Chondrocyte (in vitro differentiated cells): ENCODE measurements at regions not wholly inside any gene's neighbourhood (a gene's known extent, or its start where the extent isn't known, plus 50 kb on each side); places are given as distances from the start of the nearest gene placed in this dataset.

Source experiments
- DNase-seq: peaks from one replicate; pipeline ENCODE4 v3.0.0; 2021; ENCODE audit warnings: mixed read lengths, low spot score
- H3K27ac Mint-ChIP-seq: one replicate; pipeline ENCODE4 v1.8.0; 2021; ENCODE audit warnings: mild to moderate bottlenecking, moderate library complexity, mixed read lengths; ENCODE audit not compliant: unreplicated experiment
- H3K27me3 Mint-ChIP-seq: 2 replicates; pipeline ENCODE4 v1.8.0; 2021; ENCODE audit warnings: low read depth, mixed read lengths
- H3K36me3 Mint-ChIP-seq: 2 replicates; pipeline ENCODE4 v1.8.0; 2021; ENCODE audit warnings: low read depth, mixed read lengths
- H3K4me1 Mint-ChIP-seq: 2 replicates; pipeline ENCODE4 v1.8.0; 2021; ENCODE audit warnings: low read depth, mild to moderate bottlenecking, mixed read lengths
- H3K4me3 Mint-ChIP-seq: one replicate; pipeline ENCODE4 v1.8.0; 2021; ENCODE audit warnings: mild to moderate bottlenecking, moderate library complexity, mixed read lengths; ENCODE audit not compliant: unreplicated experiment
- H3K9me3 Mint-ChIP-seq: 2 replicates; pipeline ENCODE4 v1.8.0; 2021; ENCODE audit warnings: low read depth, mixed read lengths
- TF ChIP-seq, protein P1 (sequence below): fragments of 200-600 bp; sonication (generic); IDR thresholded peaks from 2 replicates; pipeline ENCODE4 v1.5.0; 2021; ENCODE audit warnings: antibody characterized with exemption, mild to moderate bottlenecking, moderate library complexity

DNA sequence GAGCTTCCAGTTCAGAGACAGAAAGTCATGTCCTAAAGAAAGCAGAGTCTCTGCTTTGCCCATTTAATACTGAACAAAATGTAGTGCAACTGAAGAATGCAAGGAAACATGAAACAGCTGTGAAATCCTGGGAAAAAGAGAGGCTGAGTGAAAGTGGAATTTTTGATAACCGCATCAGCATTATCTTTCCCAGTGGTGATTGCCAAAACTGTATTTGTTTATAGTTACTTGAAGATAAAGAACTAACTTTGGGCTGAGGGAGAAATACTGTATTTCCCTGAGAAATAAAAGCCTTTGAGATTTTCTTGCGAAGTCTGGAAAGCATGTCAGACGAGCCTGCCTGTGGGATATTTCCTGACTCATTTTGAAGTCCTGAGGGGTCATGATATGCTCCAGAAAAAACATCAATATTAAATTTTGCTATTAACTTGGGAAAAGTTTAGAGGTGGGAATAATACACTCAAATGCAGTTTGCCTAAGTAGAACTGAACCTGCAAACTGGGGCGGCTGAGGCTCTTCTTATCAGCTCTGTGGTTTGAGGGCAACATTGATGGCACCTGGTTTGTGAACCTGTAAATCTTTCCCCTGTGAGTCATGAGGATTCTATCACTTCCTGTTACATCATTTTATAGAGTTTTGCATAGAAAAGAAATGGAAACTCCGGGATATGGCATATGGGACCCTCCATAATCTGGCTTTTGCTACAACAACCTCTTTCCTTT is 855.3 kb downstream of the MCTP2 start:
- H3K9me3 Mint-ChIP-seq: no peaks in the 10 kb centered on the region
- H3K36me3 Mint-ChIP-seq: no peaks in the 10 kb centered on the region
- DNase-seq: no peak
- H3K27ac Mint-ChIP-seq: peak overlapping the region; percentile 76
- H3K27me3 Mint-ChIP-seq: no peaks in the 10 kb centered on the region
- H3K4me3 Mint-ChIP-seq: peak overlapping the region; percentile 10
- TF ChIP-seq, protein P1, sequence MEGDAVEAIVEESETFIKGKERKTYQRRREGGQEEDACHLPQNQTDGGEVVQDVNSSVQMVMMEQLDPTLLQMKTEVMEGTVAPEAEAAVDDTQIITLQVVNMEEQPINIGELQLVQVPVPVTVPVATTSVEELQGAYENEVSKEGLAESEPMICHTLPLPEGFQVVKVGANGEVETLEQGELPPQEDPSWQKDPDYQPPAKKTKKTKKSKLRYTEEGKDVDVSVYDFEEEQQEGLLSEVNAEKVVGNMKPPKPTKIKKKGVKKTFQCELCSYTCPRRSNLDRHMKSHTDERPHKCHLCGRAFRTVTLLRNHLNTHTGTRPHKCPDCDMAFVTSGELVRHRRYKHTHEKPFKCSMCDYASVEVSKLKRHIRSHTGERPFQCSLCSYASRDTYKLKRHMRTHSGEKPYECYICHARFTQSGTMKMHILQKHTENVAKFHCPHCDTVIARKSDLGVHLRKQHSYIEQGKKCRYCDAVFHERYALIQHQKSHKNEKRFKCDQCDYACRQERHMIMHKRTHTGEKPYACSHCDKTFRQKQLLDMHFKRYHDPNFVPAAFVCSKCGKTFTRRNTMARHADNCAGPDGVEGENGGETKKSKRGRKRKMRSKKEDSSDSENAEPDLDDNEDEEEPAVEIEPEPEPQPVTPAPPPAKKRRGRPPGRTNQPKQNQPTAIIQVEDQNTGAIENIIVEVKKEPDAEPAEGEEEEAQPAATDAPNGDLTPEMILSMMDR: no peak
- H3K4me1 Mint-ChIP-seq: peaks cover 23% of the 10 kb centered on the region

DNA sequence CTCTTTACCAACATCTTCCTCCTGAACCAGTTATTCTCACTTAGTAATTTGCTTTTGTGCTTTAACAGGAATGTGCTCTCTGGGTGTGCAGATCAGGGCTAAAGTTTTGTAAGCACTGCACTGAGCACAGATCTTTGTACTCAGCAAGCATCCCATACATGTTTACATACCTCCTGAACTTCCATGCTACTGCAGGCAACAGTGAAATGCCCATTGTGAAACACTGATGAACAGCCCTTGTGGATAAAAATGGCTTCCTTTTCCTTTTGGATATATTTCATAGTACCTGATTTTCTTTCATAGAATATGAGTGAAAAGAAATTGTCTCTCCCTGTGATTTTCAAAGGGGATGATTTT is 855.9 kb downstream of the MCTP2 start:
- Mint-ChIP-seq H3K4me1 (peaks cover 23% of the 10 kb centered on the region), H3K9me3 (no peaks in the 10 kb centered on the region), H3K27me3 (no peaks in the 10 kb centered on the region), H3K4me3 (no peak overlapping the region), H3K27ac (peak overlapping the region; percentile 76), H3K36me3 (no peaks in the 10 kb centered on the region)
- TF ChIP-seq, protein P1: no peak
- no peak for DNase-seq

DNA sequence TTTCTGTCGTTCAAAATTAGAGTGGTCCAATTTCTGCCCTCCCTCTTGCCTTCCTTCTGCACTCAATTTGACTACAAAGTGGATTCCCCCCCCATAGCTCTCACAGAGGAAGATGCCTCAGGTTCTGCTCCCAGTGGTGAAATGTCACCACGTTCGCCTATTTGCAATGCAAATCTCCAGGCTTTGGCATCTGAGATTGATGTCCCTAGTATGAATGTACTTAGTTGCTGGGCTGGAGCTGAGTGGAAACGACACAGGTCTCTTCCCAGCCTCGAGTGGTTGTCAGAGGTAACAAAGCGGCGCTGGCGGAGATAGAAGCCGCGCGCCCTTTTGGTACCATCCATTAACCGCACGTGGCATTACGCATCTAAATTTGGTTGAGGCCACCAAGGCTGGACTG is 860.1 kb downstream of the MCTP2 start:
- H3K4me3 Mint-ChIP-seq: no peak overlapping the region
- no peaks in the 10 kb centered on the region for H3K27me3 Mint-ChIP-seq
- no peaks in the 10 kb centered on the region for H3K36me3 Mint-ChIP-seq
- no peak for DNase-seq
- H3K27ac Mint-ChIP-seq: no peak overlapping the region
- H3K4me1 Mint-ChIP-seq: peaks cover 12% of the 10 kb centered on the region
- TF ChIP-seq, protein P1: no peak
- no peaks in the 10 kb centered on the region for H3K9me3 Mint-ChIP-seq

DNA sequence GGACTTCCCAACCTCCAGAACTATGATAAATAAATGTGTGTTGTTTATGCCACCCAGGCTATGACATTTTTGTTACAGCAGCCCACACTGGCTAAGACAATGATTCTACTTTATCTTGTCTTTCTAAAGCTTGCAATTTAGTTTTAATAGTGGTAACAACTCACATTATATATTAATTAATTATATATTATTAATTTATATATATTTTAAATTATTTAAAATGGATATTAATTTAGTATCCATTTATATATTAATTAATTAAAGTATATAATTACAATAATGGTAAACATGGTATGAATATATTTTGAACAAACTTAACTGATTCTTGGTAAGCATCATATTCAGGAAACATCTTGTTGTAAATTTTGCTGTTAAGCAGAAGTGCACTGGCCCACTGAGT is 863.9 kb downstream of the MCTP2 start:
- Mint-ChIP-seq H3K36me3 (peaks cover 2% of the 10 kb centered on the region), H3K4me1 (no peaks in the 10 kb centered on the region), H3K27ac (no peak overlapping the region), H3K27me3 (no peaks in the 10 kb centered on the region), H3K9me3 (peaks cover 9% of the 10 kb centered on the region), H3K4me3 (no peak overlapping the region)
- TF ChIP-seq, protein P1: no peak
- DNase-seq: no peak

DNA sequence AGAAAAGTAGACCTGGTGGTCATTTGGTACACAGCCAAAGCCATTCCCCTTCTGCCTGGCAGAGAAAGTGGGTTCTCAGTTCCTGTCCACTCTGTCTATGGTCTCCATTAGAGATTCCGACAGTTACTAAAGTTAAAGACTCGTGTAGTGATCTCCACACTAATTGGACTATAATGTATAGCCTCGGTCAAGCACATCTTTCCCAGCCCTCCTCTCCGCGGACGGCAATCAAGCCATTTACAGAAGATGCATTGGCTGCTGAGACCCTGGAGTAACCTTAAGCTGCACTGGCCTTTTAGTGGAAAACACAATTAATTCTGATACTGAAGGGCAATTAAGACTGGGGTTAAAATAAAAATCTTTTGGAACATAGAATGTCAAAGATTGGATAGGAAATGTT is 865.3 kb downstream of the MCTP2 start:
- peaks cover 2% of the 10 kb centered on the region for H3K36me3 Mint-ChIP-seq
- no peak overlapping the region for H3K4me3 Mint-ChIP-seq
- H3K4me1 Mint-ChIP-seq: no peaks in the 10 kb centered on the region
- peaks cover 14% of the 10 kb centered on the region for H3K9me3 Mint-ChIP-seq
- TF ChIP-seq, protein P1: no peak
- no peaks in the 10 kb centered on the region for H3K27me3 Mint-ChIP-seq
- H3K27ac Mint-ChIP-seq: no peak overlapping the region
- no peak for DNase-seq
